Ishikawa (cell line): ENCODE measurements at regions not wholly inside any gene's neighbourhood (a gene's known extent, or its start where the extent isn't known, plus 50 kb on each side); places are given as distances from the start of the nearest gene placed in this dataset.

ENCODE experiments used
- CEBPB ChIP-seq: IDR thresholded peaks from 2 replicates; pipeline ENCODE4 v1.6.1; 2012
- CREB1 ChIP-seq: IDR thresholded peaks from 2 replicates; pipeline ENCODE4 v1.6.1; 2012; ENCODE audit warnings: low read depth
- EGR1 ChIP-seq: IDR thresholded peaks from 2 replicates; pipeline ENCODE4 v1.6.1; 2012
- FOXM1 ChIP-seq: IDR thresholded peaks from 2 replicates; pipeline ENCODE4 v1.6.1; 2012; ENCODE audit warnings: low read depth, borderline replicate concordance
- MAX ChIP-seq: IDR thresholded peaks from 2 replicates; pipeline ENCODE4 v1.6.1; 2012
- NFIC ChIP-seq: IDR thresholded peaks from 2 replicates; pipeline ENCODE4 v1.6.1; 2012
- RAD21 ChIP-seq: IDR thresholded peaks from 2 replicates; pipeline ENCODE4 v1.6.1; 2012; ENCODE audit warnings: low read depth
- REST ChIP-seq: IDR thresholded peaks from 2 replicates; pipeline ENCODE4 v1.6.1; 2012; ENCODE audit warnings: low read depth, mild to moderate bottlenecking
- TAF1 ChIP-seq: IDR thresholded peaks from 2 replicates; pipeline ENCODE4 v1.6.1; 2012; ENCODE audit warnings: low read depth, mild to moderate bottlenecking
- TCF12 ChIP-seq: IDR thresholded peaks from 2 replicates; pipeline ENCODE4 v1.6.1; 2012; ENCODE audit warnings: low read depth
- TEAD4 ChIP-seq: IDR thresholded peaks from 2 replicates; pipeline ENCODE4 v1.6.1; 2012
- USF1 ChIP-seq: IDR thresholded peaks from 2 replicates; pipeline ENCODE4 v1.6.1; 2012
- YY1 ChIP-seq: IDR thresholded peaks from 2 replicates; pipeline ENCODE4 v1.6.1; 2012; ENCODE audit warnings: low read depth
- ZBTB7A ChIP-seq: IDR thresholded peaks from 2 replicates; pipeline ENCODE4 v1.6.1; 2012; ENCODE audit warnings: low read depth

GRCh38 chr3:21310161-21310560 lies 440.8 kb downstream of the ZNF385D start:
- TF ChIP-seq FOXM1 = no peak
- TF ChIP-seq TCF12 = no peak
- TF ChIP-seq YY1 = no peak
- no peak for TF ChIP-seq CREB1
- TF ChIP-seq CEBPB = no peak
- TF ChIP-seq NFIC = no peak
- TF ChIP-seq MAX = no peak
- no peak for TF ChIP-seq ZBTB7A
- TF ChIP-seq EGR1 = no peak
- no peak for TF ChIP-seq TEAD4
- TF ChIP-seq RAD21 = no peak
- no peak for TF ChIP-seq USF1

GRCh38 chr3:21297304-21297703 lies 453.7 kb downstream of the ZNF385D start:
- no peak for TF ChIP-seq TEAD4
- no peak for TF ChIP-seq YY1
- no peak for TF ChIP-seq TAF1
- TF ChIP-seq REST = no peak
- TF ChIP-seq TCF12 = no peak
- TF ChIP-seq USF1 = no peak
- TF ChIP-seq NFIC = no peak
- TF ChIP-seq EGR1 = no peak

GRCh38 chr3:21294768-21295167 lies 456.2 kb downstream of the ZNF385D start:
- TF ChIP-seq USF1 (no peak), ZBTB7A (no peak), NFIC (no peak), TCF12 (no peak), REST (no peak), TAF1 (no peak), EGR1 (no peak), TEAD4 (no peak), CREB1 (no peak)

GRCh38 chr3:21292971-21293370 lies 458.0 kb downstream of the ZNF385D start:
- TF ChIP-seq TAF1 (no peak), USF1 (no peak), ZBTB7A (no peak), YY1 (no peak), REST (no peak), MAX (no peak), CEBPB (no peak)

- TF ChIP-seq RAD21 (peak; percentile 36; the same call in 1 of the 2 replicates), MAX (no peak), REST (no peak), EGR1 (no peak), USF1 (no peak)
These were observed 460.5 kb downstream of the ZNF385D start for GRCh38 chr3:21290557-21290956.
